Mesendoderm (in vitro differentiated cells): ENCODE measurements at regions not wholly inside any gene's neighbourhood (a gene's known extent, or its start where the extent isn't known, plus 50 kb on each side); places are given as distances from the start of the nearest gene placed in this dataset.

Experiments used
- DNase-seq: peaks from one replicate; pipeline ENCODE4 v3.0.0; 2013
- H2AK5ac ChIP-seq: 2 replicates; pipeline ENCODE4 v1.6.1; 2013; ENCODE audit warnings: low read length, inconsistent platforms
- H2BK120ac ChIP-seq: 2 replicates; pipeline ENCODE4 v1.6.1; 2013; ENCODE audit warnings: low read depth, mild to moderate bottlenecking, low read length, moderate library complexity, mixed read lengths
- H2BK15ac ChIP-seq: replicated peaks from 2 replicates; pipeline ENCODE4 v1.6.1; 2013; ENCODE audit warnings: low read depth, mild to moderate bottlenecking, moderate library complexity
- H2BK5ac ChIP-seq: 2 replicates; pipeline ENCODE4 v1.6.1; 2013; ENCODE audit warnings: low read length, inconsistent platforms
- H3K18ac ChIP-seq: 2 replicates; pipeline ENCODE4 v1.6.1; 2013; ENCODE audit warnings: mild to moderate bottlenecking, low read length, mixed read lengths
- H3K23ac ChIP-seq: one replicate; pipeline ENCODE4 v1.6.1; 2013; ENCODE audit warnings: low read length
- H3K27ac ChIP-seq: 2 replicates; pipeline ENCODE4 v1.5.1; 2013; ENCODE audit warnings: low read depth, mild to moderate bottlenecking, inconsistent platforms, low read length, moderate library complexity
- H3K27me3 ChIP-seq: 2 replicates; pipeline ENCODE4 v1.6.1; 2013; ENCODE audit warnings: low read length, control low read depth, mild to moderate bottlenecking, inconsistent platforms; ENCODE audit not compliant: insufficient read depth, poor library complexity
- H3K36me3 ChIP-seq: 2 replicates; pipeline ENCODE4 v1.6.1; 2013; ENCODE audit warnings: low read length, inconsistent platforms; ENCODE audit not compliant: control insufficient read depth, insufficient read depth
- H3K4ac ChIP-seq: one replicate; pipeline ENCODE4 v1.6.1; 2013; ENCODE audit warnings: low read depth, mild to moderate bottlenecking, low read length, moderate library complexity
- H3K4me1 ChIP-seq: 2 replicates; pipeline ENCODE4 v1.6.1; 2013; ENCODE audit warnings: low read depth, low read length, inconsistent platforms; ENCODE audit not compliant: control insufficient read depth
- H3K4me2 ChIP-seq: 2 replicates; pipeline ENCODE4 v1.6.1; 2013; ENCODE audit warnings: low read length
- H3K4me3 ChIP-seq: 2 replicates; pipeline ENCODE4 v1.5.1; 2013; ENCODE audit warnings: mild to moderate bottlenecking, low read length
- H3K56ac ChIP-seq: one replicate; pipeline ENCODE4 v1.6.1; 2013; ENCODE audit warnings: low read length
- H3K79me1 ChIP-seq: 2 replicates; pipeline ENCODE4 v1.6.1; 2013; ENCODE audit warnings: low read length, inconsistent platforms
- H3K79me2 ChIP-seq: 2 replicates; pipeline ENCODE4 v1.6.1; 2013; ENCODE audit warnings: mild to moderate bottlenecking, low read length; ENCODE audit not compliant: control insufficient read depth, insufficient read depth
- H3K9ac ChIP-seq: 2 replicates; pipeline ENCODE4 v1.6.1; 2013; ENCODE audit warnings: low read length, inconsistent platforms
- H4K5ac ChIP-seq: one replicate; pipeline ENCODE4 v1.6.1; 2013; ENCODE audit warnings: low read length
- H4K8ac ChIP-seq: one replicate; pipeline ENCODE4 v1.6.1; 2013; ENCODE audit warnings: low read depth, mild to moderate bottlenecking, control low read depth, low read length, moderate library complexity
- WGBS: extraction: QIAGEN DNeasy Blood & Tissue Kit; methylation state at CpG from one replicate; pipeline ENCODE4 v1.1.7; 2013; ENCODE audit warnings: low lambda C conversion rate, missing lambda C conversion rate; ENCODE audit not compliant: insufficient coverage; ENCODE audit errors: extremely low coverage; 5-methylcytosine and 5-hydroxymethylcytosine counted together

DNA sequence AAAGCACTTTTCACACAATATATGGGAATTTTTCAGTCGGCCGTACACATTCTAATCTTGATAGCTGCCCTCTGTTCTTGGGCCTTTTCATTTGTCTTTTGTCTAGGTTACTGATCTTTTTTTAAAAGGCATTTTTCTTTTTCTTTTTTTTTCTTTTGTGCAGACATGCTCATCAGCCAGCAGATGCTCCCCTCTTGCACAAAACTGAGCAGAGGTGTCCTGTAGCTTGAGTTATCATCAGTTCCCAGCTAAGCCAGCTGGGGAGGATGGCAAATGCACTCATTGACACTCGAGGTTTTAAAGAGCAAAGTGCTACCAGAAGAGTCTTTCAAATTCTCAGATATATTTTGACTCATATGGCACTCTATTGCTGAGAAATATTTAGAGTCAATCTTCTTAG, 913.9 kb upstream of the SEL1L start:
- Histone ChIP-seq H3K4ac (no peak overlapping the region), H3K56ac (no peak overlapping the region), H3K4me2 (no peak overlapping the region), H4K5ac (no peak overlapping the region), H3K27ac (no peak overlapping the region), H3K4me3 (no peak overlapping the region), H3K9ac (no peak overlapping the region), H3K79me2 (no peaks in the 10 kb centered on the region), H2AK5ac (no peak overlapping the region), H2BK15ac (no peak overlapping the region), H4K8ac (no peak overlapping the region), H3K23ac (no peak overlapping the region), H3K27me3 (no peaks in the 10 kb centered on the region), H3K18ac (no peak overlapping the region), H3K4me1 (no peaks in the 10 kb centered on the region), H2BK120ac (no peak overlapping the region), H3K36me3 (no peaks in the 10 kb centered on the region), H2BK5ac (no peak overlapping the region), H3K79me1 (no peaks in the 10 kb centered on the region)
- no CpG with 5 or more reads among the region's 3 CpGs for WGBS
- DNase-seq = peak; percentile 28

DNA sequence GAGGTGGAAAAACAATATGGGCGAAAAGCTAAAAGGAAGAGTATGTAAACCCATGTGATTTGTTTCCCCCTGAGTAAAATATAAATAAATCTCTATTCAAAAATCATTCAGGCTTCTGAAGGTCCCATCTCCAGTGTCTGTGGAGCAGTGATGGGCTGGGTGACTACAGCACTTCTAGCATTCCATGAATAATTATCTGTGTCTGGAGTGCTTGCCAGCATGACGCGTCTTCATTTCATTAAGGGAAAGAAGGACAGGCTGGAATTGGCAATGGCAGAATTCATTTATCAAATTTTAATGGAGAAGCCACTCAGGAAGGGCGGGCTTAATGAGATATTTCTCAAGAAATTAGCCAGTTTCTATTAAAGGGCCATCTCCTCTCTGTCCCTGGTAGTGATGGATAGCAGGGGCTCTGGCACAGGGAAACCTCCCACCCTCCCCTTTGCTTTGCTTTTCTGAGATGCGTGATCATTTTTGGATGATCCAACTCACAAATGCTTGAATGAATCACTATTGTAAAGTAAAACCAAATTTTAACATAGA, 916.3 kb upstream of the SEL1L start:
- no peak overlapping the region for H4K5ac ChIP-seq
- H3K79me1 ChIP-seq = no peaks in the 10 kb centered on the region
- no peak overlapping the region for H2BK15ac ChIP-seq
- H3K18ac ChIP-seq = no peak overlapping the region
- DNase-seq = peak; percentile 10
- H3K27ac ChIP-seq = no peak overlapping the region
- no peak overlapping the region for H3K4ac ChIP-seq
- no peaks in the 10 kb centered on the region for H3K4me1 ChIP-seq
- no peak overlapping the region for H3K4me3 ChIP-seq
- no CpG with 5 or more reads among the region's 5 CpGs for WGBS
- no peak overlapping the region for H4K8ac ChIP-seq
- H3K27me3 ChIP-seq = no peaks in the 10 kb centered on the region
- H3K56ac ChIP-seq = no peak overlapping the region
- H3K36me3 ChIP-seq = no peaks in the 10 kb centered on the region
- H2BK120ac ChIP-seq = no peak overlapping the region
- H3K4me2 ChIP-seq = no peak overlapping the region
- no peak overlapping the region for H3K9ac ChIP-seq
- H2BK5ac ChIP-seq = no peak overlapping the region
- no peak overlapping the region for H2AK5ac ChIP-seq
- H3K79me2 ChIP-seq = no peaks in the 10 kb centered on the region
- no peak overlapping the region for H3K23ac ChIP-seq

DNA sequence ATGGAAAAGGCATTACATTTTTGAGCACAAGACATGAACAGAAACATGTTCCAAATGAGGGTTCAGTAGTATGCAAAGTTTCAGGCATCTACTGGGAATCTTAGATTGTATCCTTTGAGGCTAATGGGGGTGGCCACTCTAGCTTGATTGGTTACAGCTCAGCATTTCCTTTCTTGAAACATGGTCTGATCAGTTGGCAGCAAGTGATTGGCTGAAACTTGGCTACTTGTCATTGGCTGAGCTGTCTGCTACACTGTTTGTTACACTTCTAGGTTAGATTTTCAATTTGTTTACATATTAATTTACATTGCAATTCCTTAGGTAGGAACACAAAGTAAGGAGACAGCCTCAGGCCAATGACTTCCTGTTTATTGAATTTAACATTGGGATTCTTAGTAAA, 918.0 kb upstream of the SEL1L start:
- Histone ChIP-seq H3K4ac (no peak overlapping the region), H3K4me2 (no peak overlapping the region), H3K56ac (no peak overlapping the region), H3K79me1 (no peaks in the 10 kb centered on the region), H2AK5ac (no peak overlapping the region), H4K8ac (no peak overlapping the region), H3K27ac (no peak overlapping the region), H2BK15ac (no peak overlapping the region), H3K4me3 (no peak overlapping the region), H3K36me3 (no peaks in the 10 kb centered on the region), H3K18ac (peak overlapping the region; percentile 51), H3K27me3 (no peaks in the 10 kb centered on the region), H3K4me1 (no peaks in the 10 kb centered on the region), H2BK5ac (no peak overlapping the region), H4K5ac (no peak overlapping the region), H3K9ac (no peak overlapping the region), H3K79me2 (no peaks in the 10 kb centered on the region), H3K23ac (no peak overlapping the region), H2BK120ac (no peak overlapping the region)
- peak; percentile 6 for DNase-seq

DNA sequence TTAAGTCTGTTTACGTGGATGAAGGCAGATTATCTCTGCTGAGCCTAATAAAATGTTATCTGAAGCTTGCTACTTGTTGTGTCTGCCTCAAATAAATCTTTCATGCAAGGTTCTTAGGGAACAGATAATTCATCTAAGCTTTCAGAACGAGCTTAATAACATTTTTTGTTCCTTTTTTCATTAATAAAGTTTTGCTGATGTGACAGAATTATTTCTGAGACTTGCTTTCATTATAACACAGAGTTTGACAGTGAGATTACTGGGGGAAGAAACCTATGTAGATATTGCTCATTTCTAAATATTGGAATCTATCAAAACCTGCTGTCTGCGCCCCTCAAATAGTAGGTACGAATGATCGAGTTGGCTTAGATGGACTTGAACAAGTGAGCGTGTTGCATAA, 948.7 kb upstream of the SEL1L start:
- no CpG with 5 or more reads among the region's 6 CpGs for WGBS
- no peak overlapping the region for H2BK15ac ChIP-seq

DNA sequence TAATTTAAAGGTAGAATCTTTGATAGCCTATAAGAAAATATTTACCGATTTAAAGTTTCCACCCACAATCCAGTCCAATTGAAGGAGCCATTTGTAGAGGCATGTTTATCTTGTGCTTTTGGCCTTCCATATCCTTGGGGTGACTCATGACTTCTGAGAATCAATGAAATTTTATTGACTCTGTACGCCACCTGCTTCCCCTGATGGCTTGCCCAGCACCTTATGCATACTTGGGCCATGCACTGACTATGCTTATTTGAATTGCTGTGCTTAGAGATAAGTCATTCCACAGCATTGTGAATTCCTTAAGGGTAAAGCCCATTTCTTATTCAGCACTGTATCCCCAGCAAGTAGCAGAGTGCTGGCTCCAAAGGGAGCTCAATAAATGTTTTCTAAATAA, 954.8 kb upstream of the SEL1L start:
- WGBS = no CpG with 5 or more reads among the region's 2 CpGs
- H3K4me2 ChIP-seq = no peak overlapping the region
- no peaks in the 10 kb centered on the region for H3K36me3 ChIP-seq
- H2BK15ac ChIP-seq = no peak overlapping the region
- H4K5ac ChIP-seq = no peak overlapping the region
- H3K27ac ChIP-seq = no peak overlapping the region
- no peak overlapping the region for H3K4me3 ChIP-seq
- H3K79me1 ChIP-seq = no peaks in the 10 kb centered on the region
- no peak for DNase-seq
- H3K4ac ChIP-seq = no peak overlapping the region
- no peak overlapping the region for H3K23ac ChIP-seq
- no peak overlapping the region for H3K56ac ChIP-seq
- no peak overlapping the region for H4K8ac ChIP-seq
- H2AK5ac ChIP-seq = no peak overlapping the region
- H3K18ac ChIP-seq = no peak overlapping the region
- no peaks in the 10 kb centered on the region for H3K27me3 ChIP-seq
- H3K79me2 ChIP-seq = no peaks in the 10 kb centered on the region
- H2BK120ac ChIP-seq = no peak overlapping the region
- no peak overlapping the region for H3K9ac ChIP-seq
- no peak overlapping the region for H2BK5ac ChIP-seq
- no peaks in the 10 kb centered on the region for H3K4me1 ChIP-seq

More for the DNA sequence above, 948.7 kb upstream of the SEL1L start:
- no peaks in the 10 kb centered on the region for H3K79me1 ChIP-seq
- no peak overlapping the region for H3K4me3 ChIP-seq
- no peak overlapping the region for H2BK120ac ChIP-seq
- H2BK5ac ChIP-seq = no peak overlapping the region
- H2AK5ac ChIP-seq = no peak overlapping the region
- no peak overlapping the region for H4K5ac ChIP-seq
- H3K27ac ChIP-seq = no peak overlapping the region
- H3K79me2 ChIP-seq = no peaks in the 10 kb centered on the region
- H3K56ac ChIP-seq = no peak overlapping the region
- H3K4me1 ChIP-seq = no peaks in the 10 kb centered on the region
- no peaks in the 10 kb centered on the region for H3K36me3 ChIP-seq
- no peaks in the 10 kb centered on the region for H3K27me3 ChIP-seq
- no peak overlapping the region for H3K18ac ChIP-seq
- H4K8ac ChIP-seq = no peak overlapping the region
- no peak overlapping the region for H3K23ac ChIP-seq
- H3K4ac ChIP-seq = no peak overlapping the region
- H3K4me2 ChIP-seq = no peak overlapping the region
- no peak overlapping the region for H3K9ac ChIP-seq
- DNase-seq = no peak

DNA sequence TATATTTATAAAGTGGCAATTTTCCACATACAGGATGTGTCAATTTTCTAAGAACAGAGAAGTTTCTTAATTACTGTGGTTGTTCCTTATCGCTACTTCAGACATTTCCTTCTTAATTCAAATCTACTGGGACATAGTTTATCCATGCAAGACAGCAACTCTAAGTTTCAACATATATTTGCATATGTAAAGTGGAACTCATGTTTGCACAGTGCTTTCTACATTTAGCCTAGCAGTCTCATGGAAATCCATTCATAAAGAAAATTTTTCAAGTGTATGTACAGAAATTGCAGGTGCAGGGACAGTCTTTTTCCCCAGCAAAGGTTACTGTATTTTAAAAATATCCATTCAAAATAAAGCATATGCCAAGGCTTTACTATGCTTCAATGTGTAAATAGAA, 956.7 kb upstream of the SEL1L start:
- no peak overlapping the region for H2AK5ac ChIP-seq
- H3K23ac ChIP-seq = no peak overlapping the region
- H3K4ac ChIP-seq = no peak overlapping the region
- H4K5ac ChIP-seq = no peak overlapping the region
- no peak overlapping the region for H2BK120ac ChIP-seq
- no CpG with 5 or more reads among the region's 1 CpG for WGBS
- no peaks in the 10 kb centered on the region for H3K79me2 ChIP-seq
- no peaks in the 10 kb centered on the region for H3K4me1 ChIP-seq
- no peak overlapping the region for H3K4me3 ChIP-seq
- no peaks in the 10 kb centered on the region for H3K27me3 ChIP-seq
- no peak overlapping the region for H4K8ac ChIP-seq
- H2BK5ac ChIP-seq = no peak overlapping the region
- no peak overlapping the region for H3K4me2 ChIP-seq
- H3K56ac ChIP-seq = no peak overlapping the region
- no peaks in the 10 kb centered on the region for H3K79me1 ChIP-seq
- no peaks in the 10 kb centered on the region for H3K36me3 ChIP-seq
- H3K18ac ChIP-seq = no peak overlapping the region
- H2BK15ac ChIP-seq = no peak overlapping the region
- H3K27ac ChIP-seq = no peak overlapping the region
- H3K9ac ChIP-seq = no peak overlapping the region
- no peak for DNase-seq
